ENCODE measurements at regions not wholly inside any gene's neighbourhood (a gene's known extent, or its start where the extent isn't known, plus 50 kb on each side); places are given as distances from the start of the nearest gene placed in this dataset.

DNA sequence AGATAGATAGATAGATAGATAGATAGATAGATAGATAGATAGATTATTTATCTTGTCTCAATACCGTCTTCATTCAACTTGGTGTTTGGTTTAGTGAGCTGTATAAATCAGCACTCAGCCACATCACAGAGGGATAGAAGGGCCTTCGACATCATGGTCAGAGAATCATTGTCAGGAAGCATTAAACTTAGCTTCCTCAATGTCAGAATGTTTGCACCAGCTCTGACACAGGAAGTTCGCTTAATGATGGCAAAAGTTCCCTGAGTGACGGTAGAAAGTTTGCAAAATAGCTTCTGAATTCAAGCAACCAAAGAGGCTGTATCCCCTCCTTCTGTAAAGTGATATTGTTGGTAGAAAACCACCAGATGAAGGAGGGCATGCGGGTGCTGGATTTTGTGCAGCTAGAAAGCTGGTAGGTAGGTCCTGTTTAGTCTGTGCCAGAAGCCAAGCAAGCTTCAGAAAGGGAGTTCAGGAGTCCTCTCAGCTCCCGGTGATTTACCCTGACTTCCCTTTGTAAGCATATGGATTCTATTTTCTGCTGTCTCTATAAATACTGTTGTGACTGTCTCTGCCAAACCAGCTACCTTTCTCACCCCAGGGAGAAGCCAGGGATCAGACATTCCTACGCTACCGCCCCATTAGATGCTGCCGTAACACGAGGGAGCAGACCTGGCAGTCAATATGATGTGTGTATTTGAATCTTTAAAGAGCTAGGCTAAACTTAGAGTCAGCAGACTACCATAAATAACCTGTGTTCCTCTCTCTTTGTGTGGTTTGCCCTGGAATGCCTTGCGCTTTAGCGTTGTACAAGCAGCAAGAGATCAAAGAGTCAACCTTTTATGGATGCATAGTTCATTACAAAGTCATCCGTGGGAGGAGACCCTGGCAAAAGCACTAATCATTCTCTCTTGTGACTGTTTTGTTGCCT is 200.5 kb upstream of the KIAA1217 start:
- in situ Hi-C loops (cut with HindIII; ENCODE audit: low sequenced_read_pairs): no loop called here

GRCh38 chr10:24009115-24009514 is 199.8 kb upstream of the KIAA1217 start:
- in situ Hi-C loops (cut with HindIII; ENCODE audit: low sequenced_read_pairs): no loop called here

GRCh38 chr10:24009736-24010135 is 199.2 kb upstream of the KIAA1217 start:
- in situ Hi-C loops (cut with HindIII; ENCODE audit: low sequenced_read_pairs): no loop called here

- in situ Hi-C loops (cut with HindIII; ENCODE audit: low sequenced_read_pairs): no loop called here
These were observed 198.4 kb upstream of the KIAA1217 start for GRCh38 chr10:24010436-24010970.

DNA sequence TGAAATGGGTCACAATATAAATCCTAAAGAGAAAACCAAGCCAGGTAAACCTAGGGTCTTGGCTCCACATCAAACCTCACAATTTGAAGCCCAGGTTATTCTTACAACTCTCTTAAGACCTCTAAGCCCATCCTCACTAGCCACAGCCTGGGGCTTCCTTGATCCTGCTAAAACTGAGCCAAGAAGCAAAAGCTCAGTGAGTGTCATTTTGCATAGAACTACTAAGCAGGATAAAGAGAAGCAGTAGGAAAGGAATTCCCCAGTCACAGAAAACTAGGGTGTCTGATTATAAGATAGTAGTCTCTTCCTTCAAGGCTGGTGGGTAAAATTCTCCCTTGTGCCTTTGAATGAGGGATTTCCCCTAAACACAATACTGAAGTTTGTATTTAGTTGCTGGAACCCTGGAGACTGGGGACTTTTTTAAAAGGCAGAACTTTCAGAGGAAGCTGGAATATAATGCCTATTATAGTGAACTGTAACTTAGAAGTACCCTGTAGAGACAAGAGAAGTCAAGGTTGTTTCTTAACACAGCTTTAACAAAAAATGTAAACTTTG is 196.6 kb upstream of the KIAA1217 start:
- in situ Hi-C loops (cut with HindIII; ENCODE audit: low sequenced_read_pairs): no loop called here

DNA sequence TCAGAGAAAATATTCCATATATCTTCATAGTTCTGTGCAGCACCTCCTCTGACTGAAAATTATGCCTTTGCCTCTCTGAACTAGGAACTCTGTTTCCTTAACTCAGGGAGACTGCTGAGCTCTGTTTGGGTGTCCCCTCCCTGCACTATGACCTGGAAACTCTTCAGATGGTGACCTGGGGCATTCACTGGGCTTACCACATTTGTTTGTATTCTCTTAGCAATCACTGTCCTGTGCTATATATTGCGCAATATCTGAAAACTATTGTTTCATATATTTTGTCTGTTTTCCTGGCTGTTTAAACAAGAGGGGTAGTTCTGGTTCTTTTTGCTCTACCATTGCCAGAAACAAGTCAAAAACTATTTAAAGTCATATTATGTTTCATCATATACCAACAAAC is 181.8 kb upstream of the KIAA1217 start:
- in situ Hi-C loops (cut with HindIII; ENCODE audit: low sequenced_read_pairs): no loop called here

DNA sequence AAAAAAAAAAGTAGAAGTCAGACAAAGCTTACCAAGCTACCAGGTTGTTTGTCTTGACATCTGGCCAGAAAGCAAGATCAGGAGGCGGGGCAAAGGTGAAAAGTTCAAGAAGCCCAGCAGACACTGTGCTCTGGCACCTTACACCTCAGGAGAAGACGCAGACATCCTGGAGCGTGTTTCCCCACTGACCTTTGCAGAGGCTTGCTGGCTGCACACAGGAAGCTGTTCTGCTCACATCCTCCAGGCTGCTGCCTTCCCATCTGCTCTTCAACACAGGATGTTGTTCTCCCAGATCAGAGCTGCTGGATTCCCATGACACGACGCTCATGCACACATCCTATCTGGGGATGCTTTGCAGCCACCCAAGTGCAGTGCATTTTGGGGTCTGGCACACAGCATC is 174.4 kb upstream of the KIAA1217 start:
- in situ Hi-C loops (cut with HindIII; ENCODE audit: low sequenced_read_pairs): no loop called here

DNA sequence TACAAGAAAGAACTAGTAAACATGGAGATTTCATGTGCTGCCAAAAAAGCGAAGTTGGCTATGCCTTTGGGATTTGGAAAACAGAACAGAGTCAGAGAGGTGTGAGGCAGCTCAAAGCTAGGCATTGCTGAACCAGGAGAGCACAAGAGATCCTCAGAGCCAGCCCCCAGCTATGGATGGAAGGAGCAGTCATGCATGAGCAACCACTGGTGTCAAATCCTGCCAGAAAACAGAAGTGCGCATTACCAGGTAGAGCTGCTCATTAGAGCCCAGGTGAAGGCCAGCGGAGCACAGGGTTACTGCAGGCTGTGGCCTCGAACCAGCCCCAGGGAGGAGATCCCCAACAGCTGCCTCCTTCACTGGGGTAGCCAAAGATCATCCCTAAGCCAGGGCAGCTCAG is 173.2 kb upstream of the KIAA1217 start:
- in situ Hi-C loops (cut with HindIII; ENCODE audit: low sequenced_read_pairs): no loop called here

DNA sequence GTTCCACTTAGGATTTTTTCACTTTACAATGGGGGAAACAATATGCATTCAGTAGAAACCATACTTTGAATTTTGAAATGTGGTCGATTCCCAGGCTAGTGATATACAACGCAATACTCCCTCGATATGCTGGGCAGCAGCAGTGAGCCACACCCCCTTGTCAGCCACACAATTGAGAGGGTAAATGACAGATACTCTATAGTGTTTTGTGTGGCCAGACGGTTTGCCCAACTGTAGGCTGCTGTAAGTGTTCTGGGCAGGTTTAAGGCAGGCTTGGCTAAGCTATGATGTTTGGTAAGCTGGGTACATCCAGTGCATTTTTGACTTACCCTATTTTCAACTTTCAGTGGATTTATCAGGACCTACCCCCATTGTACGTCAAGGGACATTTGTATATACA is 169.6 kb upstream of the KIAA1217 start:
- in situ Hi-C loops (cut with HindIII; ENCODE audit: low sequenced_read_pairs): no loop called here

GRCh38 chr10:24039897-24040296 is 169.0 kb upstream of the KIAA1217 start:
- in situ Hi-C loops (cut with HindIII; ENCODE audit: low sequenced_read_pairs): no loop called here

DNA sequence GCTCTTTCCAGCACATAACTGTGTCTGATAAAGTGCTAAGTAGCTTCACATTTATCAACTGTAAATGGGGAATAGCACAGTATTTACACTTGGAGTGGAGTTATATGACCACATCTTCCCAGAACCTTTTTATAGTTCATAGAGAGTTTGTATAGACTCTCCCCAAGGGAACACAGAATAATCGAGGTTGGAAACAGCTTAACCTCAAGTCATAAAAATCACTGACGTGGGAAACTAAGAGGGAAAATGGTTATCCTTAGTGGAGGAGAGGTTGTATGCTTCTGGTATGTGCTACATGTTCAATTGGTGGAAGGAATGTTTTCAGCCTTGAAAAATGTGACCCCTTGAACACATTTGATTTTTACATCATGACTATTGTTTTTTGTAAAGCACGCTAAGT is 167.9 kb upstream of the KIAA1217 start:
- in situ Hi-C loops (cut with HindIII; ENCODE audit: low sequenced_read_pairs): no loop called here

DNA sequence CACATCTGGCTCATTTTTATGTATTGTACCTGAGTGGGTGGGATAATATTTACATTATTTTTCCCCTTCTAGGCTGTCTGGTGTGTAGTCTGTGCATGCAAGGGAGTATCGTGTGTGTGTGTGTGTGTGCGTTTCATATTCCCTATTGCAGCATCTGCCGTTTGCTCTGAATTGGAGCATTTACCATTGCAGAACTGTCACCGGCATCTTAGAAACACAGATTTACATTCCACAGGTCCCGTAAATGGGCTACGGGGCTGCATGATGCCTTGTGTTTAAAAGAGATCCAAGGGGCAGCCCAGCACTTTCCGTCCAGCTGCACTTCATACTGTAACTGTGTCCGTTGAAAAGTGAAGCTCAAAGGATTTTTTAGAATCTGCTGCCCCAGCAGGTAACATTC is 167.1 kb upstream of the KIAA1217 start:
- in situ Hi-C loops (cut with HindIII; ENCODE audit: low sequenced_read_pairs): no loop called here

DNA sequence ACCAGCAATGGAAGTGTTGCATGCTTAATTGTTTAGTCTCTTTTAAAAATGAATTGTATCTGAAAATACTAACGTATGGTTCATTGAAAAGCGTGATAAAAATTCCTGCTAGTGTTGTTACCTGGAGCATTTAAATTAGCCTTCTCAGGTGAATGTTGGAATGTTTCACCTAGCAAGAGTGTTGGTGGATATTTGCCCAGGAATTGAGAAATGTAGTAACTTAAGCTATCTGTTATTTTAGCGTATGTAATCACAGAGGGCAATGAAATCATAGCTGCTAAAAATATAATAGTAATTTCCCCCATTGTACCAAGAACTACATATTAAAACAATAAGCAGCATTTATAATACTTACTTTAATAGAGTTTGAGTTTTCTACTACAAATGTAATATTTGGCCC is 166.1 kb upstream of the KIAA1217 start:
- in situ Hi-C loops (cut with HindIII; ENCODE audit: low sequenced_read_pairs): no loop called here

- in situ Hi-C loops (cut with HindIII; ENCODE audit: low sequenced_read_pairs): no loop called here
These were observed 162.9 kb upstream of the KIAA1217 start for GRCh38 chr10:24046060-24046459.

DNA sequence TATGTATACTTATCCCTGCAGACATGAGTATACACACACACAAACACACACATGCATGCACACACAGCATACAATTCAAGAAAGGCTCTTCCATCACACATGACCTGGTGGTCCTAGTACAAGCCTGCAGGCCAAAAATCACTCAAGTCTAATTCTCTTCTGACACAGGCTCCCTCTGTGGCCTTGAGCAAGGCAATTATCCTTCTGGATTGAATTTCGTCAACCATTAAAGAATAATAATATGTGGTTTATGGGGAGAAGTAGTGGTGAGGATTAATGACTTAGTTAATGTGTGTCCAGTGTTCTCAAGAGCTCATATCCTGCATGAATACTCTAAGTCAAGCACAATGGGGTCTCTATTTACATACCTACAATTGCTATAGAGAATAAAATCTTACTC is 161.8 kb upstream of the KIAA1217 start:
- in situ Hi-C loops (cut with HindIII; ENCODE audit: low sequenced_read_pairs): no loop called here

- in situ Hi-C loops (cut with HindIII; ENCODE audit: low sequenced_read_pairs): no loop called here
These were observed 154.5 kb upstream of the KIAA1217 start for GRCh38 chr10:24054421-24054820.

GRCh38 chr10:24080207-24080606 is 128.7 kb upstream of the KIAA1217 start:
- in situ Hi-C loops (cut with HindIII; ENCODE audit: low sequenced_read_pairs): no loop called here

- in situ Hi-C loops (cut with HindIII; ENCODE audit: low sequenced_read_pairs): no loop called here
These were observed 122.4 kb upstream of the KIAA1217 start for GRCh38 chr10:24086296-24087086.

- in situ Hi-C loops (cut with HindIII; ENCODE audit: low sequenced_read_pairs): no loop called here
These were observed 117.7 kb upstream of the KIAA1217 start for GRCh38 chr10:24091256-24091655.

DNA sequence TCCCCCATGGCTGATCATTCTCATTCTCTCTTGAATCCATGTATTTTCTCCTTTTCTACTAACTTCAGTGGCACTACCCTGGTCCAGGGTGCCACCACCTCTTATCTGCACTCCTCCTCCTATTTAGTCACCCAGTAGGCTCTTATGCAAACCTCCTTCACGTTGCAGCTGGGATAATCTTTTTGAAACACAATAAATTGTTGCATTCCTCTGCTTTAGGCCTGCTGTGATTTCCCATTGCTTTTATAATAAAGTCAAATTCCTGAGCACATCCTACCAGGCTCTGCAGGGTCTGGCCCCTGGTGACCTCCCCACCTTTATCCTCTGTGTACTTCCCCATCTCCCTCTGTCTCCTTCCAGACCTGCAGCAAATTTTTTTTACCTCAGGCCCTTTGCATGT is 112.7 kb upstream of the KIAA1217 start:
- in situ Hi-C loops (cut with HindIII; ENCODE audit: low sequenced_read_pairs): no loop called here

- in situ Hi-C loops (cut with HindIII; ENCODE audit: low sequenced_read_pairs): no loop called here
These were observed 111.2 kb upstream of the KIAA1217 start for GRCh38 chr10:24097751-24098207.

Measured in DLD1 (cell line).